Forelimb muscle (tissue), 1 donor: ENCODE measurements at regions not wholly inside any gene's neighbourhood (a gene's known extent, or its start where the extent isn't known, plus 50 kb on each side); places are given as distances from the start of the nearest gene placed in this dataset.
"Not testable (repeated sequence)": the region's sequence is repeated elsewhere in the genome, so short reads cannot be mapped to it uniquely, and the experiment has no call there.

Experiments
- DNase-seq: peaks from one replicate; pipeline ENCODE4 v3.0.0-alpha.2; 2013; ENCODE audit warnings: low read depth

DNA sequence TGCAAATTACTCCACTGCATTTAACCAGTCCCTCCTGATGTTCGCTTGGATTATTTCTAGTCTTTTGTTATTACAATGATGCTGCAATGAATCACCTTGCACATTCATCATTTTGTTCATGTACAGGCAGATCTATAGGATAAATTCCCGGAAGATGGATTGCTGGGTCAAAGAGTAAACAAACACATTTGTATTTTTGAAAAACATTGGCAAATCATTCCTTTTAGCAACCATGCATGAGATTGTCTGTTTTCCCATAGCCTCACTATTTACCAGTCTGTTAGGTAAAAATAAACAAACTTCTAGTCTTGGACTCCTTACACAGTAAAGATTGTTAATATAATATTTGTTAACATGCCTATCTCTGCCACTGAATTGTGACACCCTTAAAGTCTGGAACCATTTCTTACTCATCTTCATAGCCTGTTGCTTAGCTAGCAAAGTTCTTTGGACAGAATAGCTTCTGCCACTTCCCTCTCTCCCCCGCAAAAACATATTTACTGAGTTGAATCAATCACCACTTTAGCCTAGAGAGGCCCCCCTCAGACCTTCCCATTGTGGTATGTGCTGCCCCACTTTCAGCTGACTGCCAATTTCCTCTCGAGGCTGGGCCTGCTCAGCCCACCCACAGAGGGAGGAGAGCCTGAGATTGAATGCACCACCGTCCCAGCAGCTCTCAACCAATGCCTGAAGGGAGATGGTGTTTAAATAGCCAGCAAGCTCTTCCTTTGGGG lies 108.4 kb upstream of the ATXN3L start:
- no peak for DNase-seq

DNA sequence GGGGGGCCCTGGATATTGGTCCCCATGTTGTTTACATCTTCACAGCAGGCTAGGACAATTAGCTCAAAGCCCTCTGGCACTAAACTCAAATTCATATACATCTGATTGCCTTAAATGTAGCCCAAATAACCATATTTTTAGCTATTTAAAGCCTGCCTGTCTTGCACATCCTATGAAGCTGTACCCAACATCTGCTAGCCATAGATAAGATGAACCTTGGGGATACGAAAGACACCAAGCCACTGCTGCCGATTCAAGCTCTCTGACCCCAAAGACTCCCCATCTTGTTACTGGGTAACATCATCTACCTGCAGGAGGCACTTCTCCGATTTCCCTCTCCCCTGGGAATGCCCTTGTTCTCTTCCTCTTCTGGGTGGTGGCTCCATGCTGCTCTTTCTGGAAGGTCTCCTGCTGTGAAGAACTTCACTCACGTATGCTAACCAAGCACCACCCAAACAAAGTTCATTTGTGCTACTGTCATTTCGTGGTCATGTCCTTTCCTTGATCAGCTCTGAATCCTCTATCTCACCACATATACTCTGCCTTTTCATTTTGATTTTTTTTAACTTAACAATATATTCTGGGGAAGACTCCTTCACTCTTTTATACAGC lies 107.7 kb upstream of the ATXN3L start:
- DNase-seq, result no peak

GRCh38 chrX:13420545-13421183 lies 100.8 kb upstream of the ATXN3L start:
- no peak for DNase-seq

DNA sequence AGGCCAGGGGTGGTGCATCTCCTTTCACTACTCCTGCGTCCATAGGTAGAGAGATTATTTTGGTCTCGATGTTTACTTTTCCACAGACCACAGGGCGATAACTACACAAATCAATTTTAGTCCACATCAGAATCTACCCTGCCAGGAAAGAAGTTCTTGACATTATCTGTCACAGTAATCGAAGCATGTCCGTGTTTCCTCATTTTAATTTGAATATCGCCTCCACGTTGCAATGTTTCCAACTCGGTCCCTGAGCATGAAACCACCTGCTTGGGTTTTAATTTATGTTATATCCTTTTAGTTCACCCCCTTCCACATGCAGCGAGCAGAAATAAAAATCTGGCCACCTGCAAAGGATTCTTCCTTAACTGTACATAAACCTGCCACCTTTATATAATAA lies 100.1 kb upstream of the ATXN3L start:
- DNase-seq, result no peak

DNA sequence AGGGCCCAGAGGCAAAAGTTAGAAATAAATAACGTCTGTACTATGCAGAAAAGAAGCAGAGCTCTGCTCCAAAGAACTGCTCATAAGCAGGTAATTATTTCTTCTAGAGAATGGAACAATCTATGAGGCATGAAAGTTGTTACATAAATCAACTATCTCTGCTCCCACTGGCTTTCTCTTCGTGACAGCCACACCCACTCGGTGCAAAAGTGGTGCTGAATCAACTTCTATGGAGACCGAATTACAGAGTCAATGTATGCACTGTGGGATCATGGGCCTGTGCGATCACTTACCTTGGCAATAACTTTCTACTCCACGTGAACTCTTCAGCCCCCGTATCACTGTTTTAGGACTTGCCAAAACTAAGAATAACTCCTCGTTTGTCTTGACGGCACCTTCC lies 99.4 kb upstream of the ATXN3L start:
- DNase-seq, result no peak

DNA sequence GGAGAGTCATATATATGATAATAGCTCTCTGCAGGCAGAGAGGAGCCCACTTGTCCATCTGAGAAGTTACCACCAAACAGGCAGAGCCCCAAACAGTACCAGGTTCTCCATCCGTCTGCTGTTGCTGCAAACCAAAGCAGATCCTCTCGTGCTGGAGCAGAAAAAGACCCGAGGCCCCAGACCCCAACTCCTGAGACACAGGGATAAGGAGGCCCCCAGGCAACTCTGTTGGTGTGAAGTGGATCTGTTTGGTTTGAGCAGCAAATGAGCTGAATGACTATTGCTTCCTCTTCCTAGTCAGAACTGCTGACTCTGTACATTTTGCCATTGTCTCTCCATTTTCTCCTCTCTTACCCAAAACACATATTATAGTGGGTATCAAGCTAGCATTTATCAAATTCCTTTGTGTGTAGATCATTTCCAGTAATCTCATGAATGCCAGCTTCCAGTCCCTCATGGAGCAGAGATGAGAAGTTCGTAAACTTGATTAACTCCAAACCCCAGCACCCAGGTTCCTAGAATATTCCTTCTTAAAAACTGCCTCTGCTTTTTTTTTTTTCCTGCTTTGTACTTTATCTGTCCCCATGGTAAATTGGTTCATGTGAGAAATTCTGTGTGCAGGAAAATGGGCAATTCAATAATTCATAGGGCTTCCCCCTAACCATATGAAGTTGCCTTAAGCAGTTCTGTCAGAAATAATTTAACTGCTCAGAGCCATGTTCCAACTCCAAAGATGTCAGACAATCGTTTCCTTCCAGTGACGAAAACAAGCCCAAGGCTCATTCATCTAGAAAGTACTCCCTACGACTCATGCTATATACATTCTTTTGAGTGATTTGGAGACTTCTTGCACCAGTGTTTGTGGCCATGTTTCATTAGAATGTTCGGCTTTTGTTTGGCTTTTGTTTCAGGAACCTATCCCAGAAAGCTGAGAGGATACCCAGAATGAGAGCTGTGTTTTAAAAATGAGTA lies 98.6 kb upstream of the ATXN3L start:
- no peak for DNase-seq

DNA sequence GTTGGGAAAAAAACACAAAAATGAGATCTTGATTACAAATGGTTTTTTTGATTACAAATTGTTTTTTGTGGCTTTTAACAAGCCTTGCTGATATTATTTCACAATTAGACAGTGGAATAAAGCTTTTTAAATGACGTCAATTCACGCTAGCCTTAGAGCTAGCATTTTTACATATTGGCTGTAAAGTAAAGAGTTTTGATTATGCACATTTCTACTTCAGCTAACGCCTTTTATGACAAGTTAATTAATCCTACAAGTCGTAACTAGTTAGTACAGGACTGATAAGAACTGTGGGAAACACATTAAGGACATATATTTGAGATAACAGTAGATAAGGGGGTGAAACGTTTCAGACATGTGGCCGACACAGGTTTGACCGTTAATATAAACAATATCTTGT lies 95.7 kb upstream of the ATXN3L start:
- no peak for DNase-seq

- DNase-seq, result no peak
Observed at GRCh38 chrX:13414006-13414647, 94.3 kb upstream of the ATXN3L start.

DNA sequence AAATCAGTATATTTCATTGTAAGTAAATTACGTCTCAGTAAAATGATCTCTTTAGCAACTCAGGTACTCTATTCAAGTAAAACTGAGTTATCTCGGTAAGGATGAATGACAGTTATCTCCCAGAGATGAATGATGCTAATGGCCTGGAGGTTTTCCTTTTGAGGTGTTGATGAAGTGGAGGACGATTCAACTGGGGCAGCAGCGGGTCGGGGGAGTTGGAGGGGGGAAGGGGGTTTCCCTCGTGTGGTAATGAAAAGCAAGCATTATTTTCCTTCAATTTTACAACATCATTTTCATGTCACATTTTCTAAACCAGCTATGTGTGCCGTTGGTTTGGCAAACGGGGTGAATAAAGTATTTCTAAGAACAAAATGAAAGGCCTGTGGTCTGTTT lies 92.4 kb upstream of the ATXN3L start:
- no peak for DNase-seq

DNA sequence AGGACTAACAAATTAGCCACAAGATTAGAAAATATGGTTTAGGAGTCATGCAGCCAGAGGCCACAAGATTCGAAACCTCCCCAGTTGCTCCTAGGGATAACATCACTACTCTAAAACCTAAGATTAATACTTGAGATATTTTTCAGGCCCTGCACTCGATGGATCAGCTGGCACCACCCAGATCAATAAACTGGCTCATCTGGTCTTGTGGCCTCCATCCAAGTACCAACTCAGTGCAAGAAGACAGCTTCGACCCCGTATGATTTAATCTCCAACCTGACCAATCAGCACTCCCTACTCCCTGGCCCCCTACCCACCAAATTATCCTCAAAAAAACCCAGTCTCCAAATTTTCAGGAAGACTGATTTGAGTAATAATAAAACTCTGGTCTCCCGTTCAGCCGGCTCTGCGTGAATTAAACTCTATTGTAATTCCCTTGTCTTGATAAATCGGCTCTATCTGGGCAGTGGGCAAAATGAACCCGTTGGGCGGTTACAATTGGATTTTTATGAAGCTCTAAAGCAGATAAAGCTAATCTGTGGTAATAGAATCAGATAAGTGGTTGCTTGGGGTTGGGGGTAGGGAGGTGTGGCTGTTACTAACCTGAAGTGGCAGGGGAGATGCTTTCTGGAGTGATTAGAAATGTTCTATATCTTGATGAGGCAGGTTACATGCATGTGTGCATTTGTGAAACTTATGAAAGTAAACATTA lies 91.8 kb upstream of the ATXN3L start:
- DNase-seq, result no peak

GRCh38 chrX:13408599-13408998 lies 88.7 kb upstream of the ATXN3L start:
- not testable (repeated sequence) for DNase-seq

GRCh38 chrX:13404777-13405176 lies 84.9 kb upstream of the ATXN3L start:
- DNase-seq, result not testable (repeated sequence)

DNA sequence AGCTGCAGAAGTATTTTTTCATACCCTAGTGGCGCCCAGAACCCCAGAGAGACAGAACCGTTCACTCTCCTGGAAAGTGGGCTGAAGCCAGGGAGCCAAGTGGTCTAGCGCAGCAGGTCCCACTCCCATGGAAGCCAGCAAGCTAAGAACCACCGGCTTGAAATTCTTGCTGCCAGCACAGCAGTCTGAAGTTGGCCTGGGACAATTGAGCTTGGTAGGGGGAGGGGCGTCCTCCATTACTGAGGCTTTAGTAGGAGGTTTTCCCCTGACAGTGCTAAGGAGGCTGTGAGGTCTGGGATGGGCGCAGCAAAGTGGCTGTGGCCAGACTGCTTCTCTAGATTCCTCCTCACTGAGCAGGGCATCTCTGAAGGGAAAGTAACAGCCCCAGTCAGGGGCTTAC lies 84.5 kb upstream of the ATXN3L start:
- no peak for DNase-seq

DNA sequence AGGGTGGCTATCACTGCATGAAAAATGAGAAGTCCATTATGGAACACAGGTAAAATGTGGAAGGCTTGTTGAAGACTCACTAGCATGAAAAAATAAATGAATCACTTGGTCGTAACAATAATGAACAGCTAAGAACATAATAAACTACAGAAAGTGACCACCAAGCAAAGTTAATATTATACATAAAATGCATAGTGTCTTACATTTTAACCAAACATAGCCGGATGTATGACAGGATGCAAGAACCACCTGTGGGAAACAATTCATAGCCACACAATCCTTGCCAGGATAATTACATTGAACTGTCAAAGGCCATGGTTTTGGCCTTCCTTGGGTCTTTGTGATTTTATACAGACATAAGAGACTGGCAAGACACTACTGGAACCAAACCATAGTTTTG lies 81.9 kb upstream of the ATXN3L start:
- DNase-seq, result no peak

DNA sequence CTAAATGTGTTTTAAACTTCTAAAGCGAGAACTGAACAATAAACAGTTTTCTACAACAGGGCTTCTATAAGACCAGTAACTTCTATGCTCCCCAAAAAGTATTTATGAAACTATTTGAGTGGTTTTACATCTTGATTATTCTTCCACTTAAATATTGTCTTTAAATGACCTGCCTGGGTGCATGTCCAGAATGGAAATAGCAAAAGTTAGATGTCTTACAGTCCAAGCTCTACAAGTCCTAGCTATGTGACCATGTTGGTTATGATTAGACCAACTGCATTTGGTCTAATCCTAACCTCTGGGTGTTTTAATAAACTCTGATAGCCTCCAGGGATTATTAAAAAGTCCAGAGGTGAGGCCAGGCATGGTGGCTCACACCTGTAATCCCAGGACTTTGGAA lies 79.0 kb upstream of the ATXN3L start:
- no peak for DNase-seq

DNA sequence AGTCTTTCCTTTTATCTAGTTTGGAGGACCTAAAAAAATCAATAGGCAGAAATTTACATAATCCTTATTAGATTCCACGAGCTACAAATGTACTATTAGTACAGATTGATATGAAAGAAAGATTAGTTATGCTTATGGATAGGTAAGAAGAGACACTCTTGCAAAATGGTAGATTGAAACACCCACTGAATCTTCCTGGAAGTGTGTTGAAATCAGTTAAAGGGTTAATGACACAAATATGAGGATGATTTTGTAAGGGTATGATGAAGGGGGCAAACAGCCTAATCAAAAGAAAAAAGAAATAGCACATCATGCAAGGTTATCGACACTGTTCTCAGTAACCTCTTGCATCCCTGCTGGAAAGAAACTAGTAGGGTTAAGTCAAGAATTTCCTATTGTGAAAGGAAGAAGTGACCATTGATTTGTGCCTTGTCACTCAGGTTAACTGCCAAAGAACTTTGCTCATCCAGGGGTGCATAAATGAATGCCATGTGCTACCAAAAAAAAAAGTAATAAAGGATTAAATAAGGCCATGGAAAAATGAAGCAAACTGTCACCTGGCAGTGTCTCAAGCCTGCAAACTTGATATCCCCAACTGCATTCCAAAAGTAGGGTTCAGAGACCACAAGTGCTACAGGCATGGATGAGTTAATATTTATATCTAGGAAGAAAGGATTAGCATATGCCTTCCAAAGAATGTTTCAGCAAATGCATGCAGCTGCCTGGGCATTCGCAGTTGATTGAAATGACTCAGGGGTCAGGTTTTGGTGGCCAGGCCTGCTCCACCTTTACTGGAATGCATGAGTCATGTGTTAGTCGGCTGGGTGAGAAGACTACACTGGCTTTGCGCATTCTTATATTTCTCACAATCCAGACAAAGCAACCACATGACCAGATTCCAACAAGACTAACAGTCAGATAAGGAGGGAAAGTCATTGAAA lies 78.3 kb upstream of the ATXN3L start:
- no peak for DNase-seq

DNA sequence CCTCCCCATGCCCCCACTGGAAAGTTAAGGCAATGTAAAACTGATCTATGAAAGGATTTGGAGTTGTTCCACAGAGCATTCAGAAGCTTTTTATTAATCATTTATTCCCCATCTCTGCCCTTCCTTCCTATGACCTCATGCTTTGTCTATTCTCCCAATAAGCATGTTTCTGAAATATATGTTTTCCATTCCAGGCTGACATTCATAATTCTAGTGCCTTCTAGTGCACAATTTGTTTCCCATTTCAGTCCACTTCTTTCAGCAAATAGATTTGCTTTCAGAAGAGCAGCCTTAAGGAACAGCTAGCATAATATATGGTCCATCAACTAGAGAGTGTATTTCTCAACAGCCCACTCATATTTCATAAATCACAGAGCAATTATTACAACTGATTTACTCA lies 77.1 kb upstream of the ATXN3L start:
- DNase-seq, result no peak

- DNase-seq, result no peak
Observed at GRCh38 chrX:13389501-13389900, 69.6 kb upstream of the ATXN3L start.

DNA sequence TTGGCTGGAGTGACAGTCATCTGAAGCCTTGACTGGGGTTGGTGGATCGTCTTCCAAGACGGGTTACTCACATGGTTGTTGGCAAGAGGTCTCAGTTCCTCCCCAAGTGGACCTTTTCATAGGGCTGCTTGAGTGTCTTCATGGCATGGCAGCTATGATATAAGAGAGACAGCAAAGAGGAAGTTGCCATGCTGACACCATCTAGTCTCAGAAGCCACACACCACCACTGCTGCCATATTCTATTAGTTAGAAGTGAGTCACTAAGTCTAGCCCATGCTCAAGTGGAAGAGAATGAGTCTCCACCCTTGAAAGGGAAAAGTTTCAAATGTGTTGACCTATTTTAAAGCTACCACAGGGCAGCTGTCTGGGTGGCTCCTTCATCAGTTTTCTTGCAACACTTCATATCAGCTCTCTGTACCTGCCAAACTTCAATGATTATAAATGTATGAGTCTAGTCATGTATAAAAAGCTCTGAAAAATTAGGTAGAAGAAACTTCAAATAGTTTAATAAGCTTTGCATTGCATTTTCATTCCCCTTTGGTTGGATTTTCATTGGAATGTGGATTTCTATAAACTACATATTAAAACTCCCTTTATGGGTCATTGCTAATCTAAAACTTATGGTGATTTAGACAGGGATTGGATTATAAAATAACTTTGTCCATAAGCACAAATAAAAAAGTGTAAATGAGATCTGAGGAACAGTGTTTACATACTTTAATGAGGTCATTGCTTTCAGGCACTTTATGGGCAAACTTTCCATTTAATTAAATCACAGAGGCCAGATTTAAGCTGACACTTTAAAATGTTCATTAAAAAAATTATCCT lies 68.0 kb upstream of the ATXN3L start:
- no peak for DNase-seq
